ENCODE measurements at regions not wholly inside any gene's neighbourhood (a gene's known extent, or its start where the extent isn't known, plus 50 kb on each side); places are given as distances from the start of the nearest gene placed in this dataset.

DNA sequence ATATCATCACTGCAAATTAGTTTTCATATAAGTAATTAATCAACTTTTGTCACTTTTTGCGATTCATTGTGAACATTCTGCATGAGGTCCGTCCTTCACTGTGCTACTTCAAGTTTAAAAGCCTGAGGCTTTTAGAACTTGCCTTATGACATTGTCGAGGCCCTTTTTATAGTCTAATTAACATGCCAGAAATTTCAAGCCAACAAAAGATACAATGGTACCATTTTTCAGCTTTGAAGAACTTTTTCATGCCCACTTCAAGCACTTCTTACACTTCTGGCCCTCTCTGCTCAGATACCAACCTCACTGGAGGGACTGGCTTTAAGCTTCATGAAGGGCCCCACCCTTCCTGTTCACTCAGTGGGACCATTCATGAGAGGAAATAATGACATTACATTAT lies 323.1 kb downstream of the TPBG start:
- no peaks in the 10 kb centered on the region for H3K79me2 ChIP-seq (ENCODE audit: insufficient read depth)
- peaks cover 5 to 12% of the 10 kb centered on the region in 2 experiments; a peak in 3 of 4 replicates for H3K4me1 ChIP-seq (ENCODE audit: control insufficient read depth in 1 of 2, insufficient read depth in 2 of 2, low read depth in 1 of 2, low read length in 1 of 2)
- H3K36me3 ChIP-seq (replicated peaks in 1 of 2; ENCODE audit: control insufficient read depth in 1 of 2, insufficient read depth in 2 of 2, low read length in 1 of 2): no peaks in the 10 kb centered on the region
- no peaks in the 10 kb centered on the region for H3K9me3 ChIP-seq
- no peaks in the 10 kb centered on the region for H3K9me2 ChIP-seq
- no peak overlapping the region for H3K4me2 ChIP-seq
- TF ChIP-seq POLR2AphosphoS5 (IDR thresholded peaks at IDR 0.05; ENCODE audit: low read depth, low read length): no peak
- no peak for TF ChIP-seq GATA2 (CRISPR knock-in tag; IDR thresholded peaks at IDR 0.05)
- TF ChIP-seq FOXJ3 (CRISPR knock-in tag; IDR thresholded peaks at IDR 0.05): no peak
- TF ChIP-seq REST (IDR thresholded peaks at IDR 0.05; ENCODE audit: low read depth, low read length): no peak
- TF ChIP-seq SMC3 (IDR thresholded peaks at IDR 0.05; ENCODE audit: low read depth, low read length): no peak
- TF ChIP-seq GABPA (IDR thresholded peaks at IDR 0.05; ENCODE audit: low read depth): no peak
- no peak for TF ChIP-seq SIN3A (IDR thresholded peaks at IDR 0.05; ENCODE audit: borderline replicate concordance, low read depth, low read length)
- TF ChIP-seq RFX5 (IDR thresholded peaks at IDR 0.05; ENCODE audit: low read length): no peak
- H3F3A ChIP-seq (replicated peaks; ENCODE audit: insufficient read depth): no peaks in the 10 kb centered on the region
- ChIA-PET POLR2A (no interaction called here), CTCF (interaction anchor here (0.6 kb wide), 1 partner anchor 26 kb away, joined by 3 read pairs; no protein-coding TSS in a partner anchor)
- H3K27me3 ChIP-seq (ENCODE audit: insufficient read depth): no peaks in the 10 kb centered on the region
- no peak for DNase-seq
- 84% methylated on average over 3 of the region's 3 CpGs for WGBS (ENCODE audit: low lambda C conversion rate)
- H2AFZ ChIP-seq (ENCODE audit: low read depth): no peak overlapping the region
- no peak overlapping the region for H3K27ac ChIP-seq (ENCODE audit: low read depth in 2 of 2, low read length in 1 of 2)
- no peak overlapping the region for H3K4me3 ChIP-seq (ENCODE audit: low read depth in 2 of 2, low read length in 1 of 2)
- no peak overlapping the region for H3K9ac ChIP-seq
- no peaks in the 10 kb centered on the region for H4K20me1 ChIP-seq (ENCODE audit: insufficient read depth)

GRCh38 chr6:82687855-82688254 lies 324.2 kb downstream of the TPBG start:
- Histone ChIP-seq H3K9me2 (no peaks in the 10 kb centered on the region), H3F3A (replicated peaks; ENCODE audit: insufficient read depth) (no peaks in the 10 kb centered on the region), H3K27me3 (ENCODE audit: insufficient read depth) (no peaks in the 10 kb centered on the region), H3K36me3 (replicated peaks in 1 of 2; ENCODE audit: control insufficient read depth in 1 of 2, insufficient read depth in 2 of 2, low read length in 1 of 2) (no peaks in the 10 kb centered on the region), H3K27ac (ENCODE audit: low read depth in 2 of 2, low read length in 1 of 2) (no peak overlapping the region), H2AFZ (ENCODE audit: low read depth) (no peak overlapping the region), H4K20me1 (ENCODE audit: insufficient read depth) (no peaks in the 10 kb centered on the region), H3K4me1 (ENCODE audit: control insufficient read depth in 1 of 2, insufficient read depth in 2 of 2, low read depth in 1 of 2, low read length in 1 of 2) (peaks cover 5 to 12% of the 10 kb centered on the region in 2 experiments; a peak in 3 of 4 replicates), H3K4me2 (no peak overlapping the region), H3K9ac (no peak overlapping the region), H3K79me2 (ENCODE audit: insufficient read depth) (no peaks in the 10 kb centered on the region), H3K4me3 (ENCODE audit: low read depth in 2 of 2, low read length in 1 of 2) (no peak overlapping the region), H3K9me3 (no peaks in the 10 kb centered on the region)
- no peak for DNase-seq
- ChIA-PET POLR2A (no interaction called here), CTCF (no interaction called here)
- WGBS (ENCODE audit: low lambda C conversion rate): 84% methylated on average over 6 of the region's 7 CpGs
- no peak for TF ChIP-seq RCOR1 (IDR thresholded peaks at IDR 0.05; ENCODE audit: low read length)
- no peak for TF ChIP-seq GABPA (IDR thresholded peaks at IDR 0.05; ENCODE audit: low read depth)
- no peak for TF ChIP-seq YY1 (IDR thresholded peaks at IDR 0.05; ENCODE audit: low read depth)
- no peak for TF ChIP-seq POLR2AphosphoS5 (IDR thresholded peaks at IDR 0.05; ENCODE audit: low read depth, low read length)
- no peak for TF ChIP-seq MEF2A (IDR thresholded peaks at IDR 0.05; ENCODE audit: borderline replicate concordance, low read depth)
- TF ChIP-seq EZH2phosphoT487 (IDR thresholded peaks at IDR 0.05; ENCODE audit: borderline replicate concordance, low read depth): no peak
- TF ChIP-seq RFX5 (IDR thresholded peaks at IDR 0.05; ENCODE audit: low read length): no peak
- TF ChIP-seq PBX3 (IDR thresholded peaks at IDR 0.05): no peak
- TF ChIP-seq CTCF (IDR thresholded peaks at IDR 0.05): no peak

All from SK-N-SH (cell line).